IMR-90 (cell line): ENCODE measurements at regions not wholly inside any gene's neighbourhood (a gene's known extent, or its start where the extent isn't known, plus 50 kb on each side); places are given as distances from the start of the nearest gene placed in this dataset.

Experiments used
- ATAC-seq: fragments of 200-7000 bp; cut with Tn5 transposase; 2 replicates; pipeline ENCODE4 v1.9.1; 2020; ENCODE audit warnings: low read depth, mild to moderate bottlenecking, moderate library complexity
- BruUV-seq: library from RNA; stranded (reverse); fragments of 400-500 nt; replicated peaks from 2 replicates; lab custom pipeline; 2021; lab: Mats Ljungman, UMichigan
- CTCF ChIA-PET: fragments of 300-600 bp; formaldehyde crosslinking; extraction: SDS; loops from one replicate; lab custom pipeline; 2021; ENCODE audit warnings: antibody characterized with exemption; lab: Yijun Ruan, JAX
- POLR2A ChIA-PET: fragments of 300-600 bp; sonication (Branson Sonifier 250); formaldehyde crosslinking; loops from one replicate; lab custom pipeline; 2022; ENCODE audit warnings: antibody characterized with exemption; ENCODE audit not compliant: unreplicated experiment; lab: Charles Lee
- DNase-seq: peaks from one replicate; pipeline ENCODE4 v3.0.0; 2013
- H2AFZ ChIP-seq: replicated peaks from 2 replicates; pipeline ENCODE3; 2013; ENCODE audit warnings: low read length, mild to moderate bottlenecking; ENCODE audit not compliant: poor library complexity
- H2AK5ac ChIP-seq: 2 replicates; pipeline ENCODE4 v1.6.1; 2013; ENCODE audit warnings: low read depth, low read length, inconsistent platforms
- H2AK9ac ChIP-seq: replicated peaks from 2 replicates; pipeline ENCODE3; 2013; ENCODE audit warnings: mild to moderate bottlenecking, low read depth, low read length, moderate library complexity; ENCODE audit not compliant: poor library complexity
- H2BK120ac ChIP-seq: 2 replicates; pipeline ENCODE4 v1.6.1; 2013; ENCODE audit warnings: low read depth, low read length, inconsistent platforms
- H2BK15ac ChIP-seq: 3 replicates; pipeline ENCODE4 v1.6.1; 2013; ENCODE audit warnings: low read depth, low read length, inconsistent platforms
- H2BK20ac ChIP-seq: 2 replicates; pipeline ENCODE4 v1.6.1; 2013; ENCODE audit warnings: low read depth, mild to moderate bottlenecking, inconsistent platforms, low read length, moderate library complexity
- H2BK5ac ChIP-seq: 2 replicates; pipeline ENCODE4 v1.6.1; 2013; ENCODE audit warnings: mild to moderate bottlenecking, low read depth, low read length, inconsistent platforms; ENCODE audit not compliant: poor library complexity, severe bottlenecking
- H3K14ac ChIP-seq: replicated peaks from 2 replicates; pipeline ENCODE4 v1.6.1; 2013; ENCODE audit warnings: low read depth, low read length, inconsistent platforms
- H3K18ac ChIP-seq: 2 replicates; pipeline ENCODE4 v1.6.1; 2013; ENCODE audit warnings: low read depth, low read length, control low read depth
- H3K23ac ChIP-seq: 2 replicates; pipeline ENCODE4 v1.6.1; 2013; ENCODE audit warnings: low read depth, low read length, inconsistent platforms
- H3K27ac ChIP-seq: 2 replicates; pipeline ENCODE4 v1.5.1; 2013; ENCODE audit warnings: mild to moderate bottlenecking, control low read depth, low read length; ENCODE audit not compliant: insufficient read depth
- H3K27me3 ChIP-seq: 2 replicates; pipeline ENCODE4 v1.6.1; 2013; ENCODE audit warnings: low read length; ENCODE audit not compliant: control insufficient read depth, insufficient read depth
- H3K36me3 ChIP-seq: 2 replicates; pipeline ENCODE4 v1.6.1; 2013; ENCODE audit warnings: low read length, mixed read lengths; ENCODE audit not compliant: control insufficient read depth, insufficient read depth
- H3K4ac ChIP-seq: 2 replicates; pipeline ENCODE4 v1.6.1; 2013; ENCODE audit warnings: low read depth, low read length, inconsistent platforms
- H3K4me1 ChIP-seq: 2 replicates; pipeline ENCODE4 v1.6.1; 2013; ENCODE audit warnings: low read length, mixed read lengths; ENCODE audit not compliant: control insufficient read depth, insufficient read depth
- H3K4me2 ChIP-seq: 2 replicates; pipeline ENCODE4 v1.6.1; 2013; ENCODE audit warnings: low read depth, mild to moderate bottlenecking, control low read depth, low read length, moderate library complexity
- H3K4me3 ChIP-seq: 2 replicates; pipeline ENCODE4 v1.5.1; 2013; ENCODE audit warnings: low read depth, mild to moderate bottlenecking, control low read depth, low read length, moderate library complexity; ENCODE audit not compliant: insufficient read depth
- H3K56ac ChIP-seq: 2 replicates; pipeline ENCODE4 v1.6.1; 2013; ENCODE audit warnings: low read length, inconsistent platforms; ENCODE audit not compliant: insufficient read depth; ENCODE audit errors: extremely low read depth
- H3K79me1 ChIP-seq, 2 experiments: 2 replicates each; pipeline ENCODE4 v1.6.1; 2013; ENCODE audit warnings: low read length in 2 of 2, inconsistent platforms in 1 of 2, low read depth in 1 of 2
- H3K9ac ChIP-seq: 2 replicates; pipeline ENCODE4 v1.6.1; 2013; ENCODE audit warnings: low read depth, low read length, control low read depth
- H3K9me1 ChIP-seq: 2 replicates; pipeline ENCODE4 v1.6.1; 2013; ENCODE audit warnings: low read length, inconsistent platforms; ENCODE audit not compliant: insufficient read depth
- H3K9me3 ChIP-seq: 2 replicates; pipeline ENCODE4 v1.6.1; 2013; ENCODE audit warnings: low read length; ENCODE audit not compliant: control insufficient read depth, insufficient read depth
- H4K20me1 ChIP-seq: 2 replicates; pipeline ENCODE4 v1.6.1; 2013; ENCODE audit warnings: low read length, inconsistent platforms; ENCODE audit not compliant: insufficient read depth
- H4K5ac ChIP-seq: 2 replicates; pipeline ENCODE4 v1.6.1; 2013; ENCODE audit warnings: mild to moderate bottlenecking, low read depth, low read length, control low read depth
- H4K8ac ChIP-seq, 2 experiments: 2 replicates each; pipeline ENCODE4 v1.6.1; 2013; ENCODE audit warnings: low read depth in 2 of 2, low read length in 2 of 2, control low read depth in 1 of 2, inconsistent platforms in 1 of 2
- H4K91ac ChIP-seq: 2 replicates; pipeline ENCODE4 v1.6.1; 2013; ENCODE audit warnings: low read depth, low read length, inconsistent platforms; ENCODE audit not compliant: insufficient read depth
- BHLHE40 ChIP-seq: fragments of 150-350 bp; IDR thresholded peaks from 2 replicates; pipeline ENCODE4 v1.6.1; 2016; ENCODE audit warnings: mild to moderate bottlenecking, low read depth, low read length
- CEBPB ChIP-seq: IDR thresholded peaks from 2 replicates; pipeline ENCODE4 v1.6.1; 2012; ENCODE audit warnings: low read depth, low read length, improper control_type of control experiment
- CHD1 ChIP-seq: IDR thresholded peaks from 2 replicates; pipeline ENCODE4 v1.6.1; 2012; ENCODE audit warnings: low read depth, low read length, improper control_type of control experiment
- FOS ChIP-seq: fragments of 150-350 bp; IDR thresholded peaks from 2 replicates; pipeline ENCODE4 v1.6.1; 2016; ENCODE audit warnings: low read depth, low read length
- MAFK ChIP-seq: IDR thresholded peaks from 2 replicates; pipeline ENCODE4 v1.6.1; 2012; ENCODE audit warnings: low read depth, low read length, improper control_type of control experiment
- MAZ ChIP-seq: IDR thresholded peaks from 2 replicates; pipeline ENCODE4 v1.6.1; 2012; ENCODE audit warnings: low read depth, mild to moderate bottlenecking, low read length, improper control_type of control experiment, moderate library complexity, borderline replicate concordance
- MXI1 ChIP-seq: IDR thresholded peaks from 2 replicates; pipeline ENCODE4 v1.6.1; 2012; ENCODE audit warnings: low read depth, mild to moderate bottlenecking, low read length, moderate library complexity, borderline replicate concordance
- NFE2L2 ChIP-seq: fragments of 150-350 bp; IDR thresholded peaks from 2 replicates; pipeline ENCODE4 v1.6.1; 2016; ENCODE audit warnings: low read depth, mild to moderate bottlenecking, low read length
- POLR2A ChIP-seq: IDR thresholded peaks from 2 replicates; pipeline ENCODE4 v1.6.1; 2012; ENCODE audit warnings: mild to moderate bottlenecking, low read depth, low read length
- RAD21 ChIP-seq: IDR thresholded peaks from 2 replicates; pipeline ENCODE4 v1.6.1; 2012; ENCODE audit warnings: low read length, improper control_type of control experiment
- RCOR1 ChIP-seq: IDR thresholded peaks from 2 replicates; pipeline ENCODE4 v1.6.1; 2012; ENCODE audit warnings: mild to moderate bottlenecking, low read length, improper control_type of control experiment; ENCODE audit not compliant: insufficient replicate concordance
- RFX5 ChIP-seq: IDR thresholded peaks from 2 replicates; pipeline ENCODE4 v1.8.0; 2012; ENCODE audit warnings: low read depth, mild to moderate bottlenecking, low read length, moderate library complexity
- SMC3 ChIP-seq: fragments of 150-350 bp; IDR thresholded peaks from 2 replicates; pipeline ENCODE4 v1.6.1; 2016; ENCODE audit warnings: low read depth, mild to moderate bottlenecking, antibody characterized with exemption, low read length, moderate library complexity
- WGBS, 2 experiments: methylation state at CpG; one replicate each; pipeline versions ENCODE4 v1.1.5 to v1.1.7; 2013; ENCODE audit warnings: missing lambda C conversion rate in 2 of 2; ENCODE audit not compliant: insufficient read length in 1 of 2; ENCODE audit errors: extremely low coverage in 2 of 2; 5-methylcytosine and 5-hydroxymethylcytosine counted together
- dilution Hi-C: fragments of 300-500 bp; cut with HindIII; formaldehyde crosslinking; loops from one replicate; pipeline ENCODE4 v1.14.3; 2018; ENCODE audit warnings: low sequenced_read_pairs; ENCODE audit not compliant: unreplicated experiment
- in situ Hi-C: fragments of 300-500 bp; cut with MboI; formaldehyde crosslinking; loops from 3 replicates; pipeline ENCODE4 v1.14.3; 2019; ENCODE audit warnings: low sequenced_read_pairs, inconsistent platforms, mixed read lengths
- intact Hi-C: fragments of 100-400 bp; cut with micrococcal nuclease; formaldehyde crosslinking; loops from 2 replicates; pipeline ENCODE4 v1.10.0; 2022
- TF ChIP-seq, protein P1 (sequence below): conservative IDR thresholded peaks from 2 replicates; pipeline ENCODE4 v1.5.1; 2012; ENCODE audit warnings: mild to moderate bottlenecking, low read depth, low read length, improper control_type of control experiment
- TF ChIP-seq, protein P2 (sequence below): fragments of 150-350 bp; IDR thresholded peaks from 2 replicates; pipeline ENCODE4 v1.6.1; 2017; ENCODE audit warnings: mild to moderate bottlenecking, antibody characterized with exemption, low read length, low read depth
- TF ChIP-seq, protein P3 (sequence below): fragments of 150-350 bp; IDR thresholded peaks from 2 replicates; pipeline ENCODE4 v1.6.1; 2016; ENCODE audit warnings: low read depth, mild to moderate bottlenecking, low read length, moderate library complexity, borderline replicate concordance

DNA sequence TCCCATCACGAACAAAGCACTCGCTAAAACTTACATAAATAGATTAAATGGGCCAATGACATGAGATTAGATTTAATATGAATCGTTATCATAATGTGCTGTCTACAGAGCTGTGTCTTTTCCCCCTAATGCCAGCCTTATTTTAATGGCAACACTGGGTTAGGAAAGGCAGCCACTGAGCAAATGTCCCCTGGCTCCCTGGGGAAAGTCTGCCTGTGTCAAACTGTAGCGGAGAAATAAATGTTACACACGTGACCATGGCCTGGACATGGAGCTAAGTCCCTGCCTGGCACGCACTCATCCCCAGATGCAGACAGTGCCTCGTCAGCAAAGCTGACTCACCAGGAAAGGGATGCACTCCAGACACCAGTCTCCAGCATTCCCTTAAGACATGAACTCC is 61.3 kb upstream of the SDK2 start:
- dilution Hi-C loops (no loop called here), in situ Hi-C loops (loop anchor here (25.0 kb wide), 2 partner anchors 93 to 268 kb away; no protein-coding TSS in a partner anchor), intact Hi-C loops (no loop called here)
- no peak overlapping the region for H2AFZ ChIP-seq
- CTCF ChIA-PET, result no interaction called here
- no peak overlapping the region for H2BK20ac ChIP-seq
- H2AK9ac ChIP-seq, result no peak overlapping the region
- H2BK5ac ChIP-seq, result no peak overlapping the region
- TF ChIP-seq RFX5, result no peak
- no peak for TF ChIP-seq MAZ
- no peak for TF ChIP-seq FOS
- TF ChIP-seq RCOR1, result no peak
- TF ChIP-seq SMC3, result no peak
- TF ChIP-seq, protein P1, sequence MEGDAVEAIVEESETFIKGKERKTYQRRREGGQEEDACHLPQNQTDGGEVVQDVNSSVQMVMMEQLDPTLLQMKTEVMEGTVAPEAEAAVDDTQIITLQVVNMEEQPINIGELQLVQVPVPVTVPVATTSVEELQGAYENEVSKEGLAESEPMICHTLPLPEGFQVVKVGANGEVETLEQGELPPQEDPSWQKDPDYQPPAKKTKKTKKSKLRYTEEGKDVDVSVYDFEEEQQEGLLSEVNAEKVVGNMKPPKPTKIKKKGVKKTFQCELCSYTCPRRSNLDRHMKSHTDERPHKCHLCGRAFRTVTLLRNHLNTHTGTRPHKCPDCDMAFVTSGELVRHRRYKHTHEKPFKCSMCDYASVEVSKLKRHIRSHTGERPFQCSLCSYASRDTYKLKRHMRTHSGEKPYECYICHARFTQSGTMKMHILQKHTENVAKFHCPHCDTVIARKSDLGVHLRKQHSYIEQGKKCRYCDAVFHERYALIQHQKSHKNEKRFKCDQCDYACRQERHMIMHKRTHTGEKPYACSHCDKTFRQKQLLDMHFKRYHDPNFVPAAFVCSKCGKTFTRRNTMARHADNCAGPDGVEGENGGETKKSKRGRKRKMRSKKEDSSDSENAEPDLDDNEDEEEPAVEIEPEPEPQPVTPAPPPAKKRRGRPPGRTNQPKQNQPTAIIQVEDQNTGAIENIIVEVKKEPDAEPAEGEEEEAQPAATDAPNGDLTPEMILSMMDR, result no peak
- no peak for TF ChIP-seq MAFK
- TF ChIP-seq, protein P2, sequence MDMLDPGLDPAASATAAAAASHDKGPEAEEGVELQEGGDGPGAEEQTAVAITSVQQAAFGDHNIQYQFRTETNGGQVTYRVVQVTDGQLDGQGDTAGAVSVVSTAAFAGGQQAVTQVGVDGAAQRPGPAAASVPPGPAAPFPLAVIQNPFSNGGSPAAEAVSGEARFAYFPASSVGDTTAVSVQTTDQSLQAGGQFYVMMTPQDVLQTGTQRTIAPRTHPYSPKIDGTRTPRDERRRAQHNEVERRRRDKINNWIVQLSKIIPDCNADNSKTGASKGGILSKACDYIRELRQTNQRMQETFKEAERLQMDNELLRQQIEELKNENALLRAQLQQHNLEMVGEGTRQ, result no peak
- no peak for TF ChIP-seq BHLHE40
- TF ChIP-seq, protein P3, sequence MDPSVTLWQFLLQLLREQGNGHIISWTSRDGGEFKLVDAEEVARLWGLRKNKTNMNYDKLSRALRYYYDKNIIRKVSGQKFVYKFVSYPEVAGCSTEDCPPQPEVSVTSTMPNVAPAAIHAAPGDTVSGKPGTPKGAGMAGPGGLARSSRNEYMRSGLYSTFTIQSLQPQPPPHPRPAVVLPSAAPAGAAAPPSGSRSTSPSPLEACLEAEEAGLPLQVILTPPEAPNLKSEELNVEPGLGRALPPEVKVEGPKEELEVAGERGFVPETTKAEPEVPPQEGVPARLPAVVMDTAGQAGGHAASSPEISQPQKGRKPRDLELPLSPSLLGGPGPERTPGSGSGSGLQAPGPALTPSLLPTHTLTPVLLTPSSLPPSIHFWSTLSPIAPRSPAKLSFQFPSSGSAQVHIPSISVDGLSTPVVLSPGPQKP, result no peak
- no peak for TF ChIP-seq POLR2A
- TF ChIP-seq CEBPB, result no peak
- no peak for TF ChIP-seq CHD1
- TF ChIP-seq RAD21, result no peak
- TF ChIP-seq MXI1, result no peak
- no peak for TF ChIP-seq NFE2L2
- no peaks in the 10 kb centered on the region for H3K79me1 ChIP-seq
- H3K56ac ChIP-seq, result no peak overlapping the region
- no peak overlapping the region for H3K27ac ChIP-seq
- no TSS peak for BruUV-seq
- H3K36me3 ChIP-seq, result no peaks in the 10 kb centered on the region
- H3K9me1 ChIP-seq, result no peaks in the 10 kb centered on the region
- no peak overlapping the region for H3K4me2 ChIP-seq
- H4K8ac ChIP-seq, result no peak overlapping the region
- H3K4ac ChIP-seq, result no peak overlapping the region
- peaks cover 36% of the 10 kb centered on the region for H3K9me3 ChIP-seq
- H2BK120ac ChIP-seq, result no peak overlapping the region
- no peak overlapping the region for H3K23ac ChIP-seq
- no peak overlapping the region for H3K9ac ChIP-seq
- H2BK15ac ChIP-seq, result no peak overlapping the region
- H4K91ac ChIP-seq, result no peak overlapping the region
- no peaks in the 10 kb centered on the region for H3K4me1 ChIP-seq
- ATAC-seq, result no peak
- H3K27me3 ChIP-seq, result no peaks in the 10 kb centered on the region
- 13% methylated on average over 3 of the region's 7 CpGs; no CpG with 5 or more reads in 1 of the 2 experiments for WGBS, 2 experiments
- no peak overlapping the region for H3K18ac ChIP-seq
- peak; percentile 1 for DNase-seq
- POLR2A ChIA-PET, result no interaction called here
- no peak overlapping the region for H3K4me3 ChIP-seq
- H3K14ac ChIP-seq, result no peak overlapping the region
- H4K5ac ChIP-seq, result no peak overlapping the region
- H2AK5ac ChIP-seq, result no peak overlapping the region
- H4K20me1 ChIP-seq, result no peaks in the 10 kb centered on the region
